RWPE1 (cell line): ENCODE measurements at regions not wholly inside any gene's neighbourhood (a gene's known extent, or its start where the extent isn't known, plus 50 kb on each side); places are given as distances from the start of the nearest gene placed in this dataset.

ENCODE experiments used
- CTCF ChIA-PET: fragments of 350-600 bp; sonication (Branson Sonifier 250); formaldehyde crosslinking; extraction: SDS; loops from one replicate; lab custom pipeline; 2021; lab: Yijun Ruan, JAX
- POLR2A ChIA-PET: fragments of 400-600 bp; formaldehyde crosslinking; extraction: SDS; loops from one replicate; lab custom pipeline; 2020; ENCODE audit warnings: antibody characterized with exemption; ENCODE audit not compliant: low non-redundant PET; lab: Yijun Ruan, JAX
- DNase-seq: peaks from one replicate; pipeline ENCODE4 v3.0.0; 2012; ENCODE audit warnings: low spot score
- H3K27ac ChIP-seq: fragments of 450-650 bp; 2 replicates; pipeline ENCODE4 v1.5.1; 2017
- CTCF ChIP-seq: fragments of 450-650 bp; conservative IDR thresholded peaks from 2 replicates; pipeline ENCODE4 v1.5.1; 2017; ENCODE audit warnings: low read depth, mild to moderate bottlenecking

DNA sequence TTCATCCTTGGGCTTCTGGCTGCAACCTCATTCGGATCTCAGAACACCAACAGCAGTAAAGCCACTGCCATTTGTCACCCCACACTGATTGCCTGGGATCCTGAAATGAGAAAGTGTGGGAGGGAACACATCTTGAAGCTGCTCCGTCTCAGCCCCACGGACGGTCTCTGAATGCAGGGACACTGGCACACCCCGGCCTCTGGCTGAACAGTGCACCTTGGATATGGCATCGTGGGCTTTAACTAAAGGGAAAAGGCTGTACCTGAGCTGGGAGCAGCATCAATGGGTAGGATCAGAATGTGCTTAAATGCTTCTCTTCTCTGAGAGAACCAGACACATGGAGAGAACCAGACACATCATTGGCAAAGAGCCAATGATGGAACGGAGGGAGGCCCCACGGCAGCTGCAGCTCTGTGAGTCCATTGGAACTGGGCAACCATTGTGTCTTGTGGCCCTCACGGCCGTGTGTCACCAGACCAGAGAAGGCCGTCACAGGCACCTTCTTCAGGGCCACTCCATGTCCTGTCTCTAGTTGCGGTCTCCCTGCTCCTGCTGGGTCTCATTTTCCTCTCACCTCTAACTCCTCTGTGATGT lies 193.4 kb upstream of the MYT1L start:
- ChIA-PET CTCF (no interaction called here), POLR2A (no interaction called here)
- TF ChIP-seq CTCF = no peak
- H3K27ac ChIP-seq = no peak overlapping the region
- DNase-seq = no peak

GRCh38 chr2:2523461-2524347 lies 192.6 kb upstream of the MYT1L start:
- H3K27ac ChIP-seq = no peak overlapping the region
- DNase-seq = no peak
- no peak for TF ChIP-seq CTCF
- ChIA-PET CTCF (no interaction called here), POLR2A (no interaction called here)

DNA sequence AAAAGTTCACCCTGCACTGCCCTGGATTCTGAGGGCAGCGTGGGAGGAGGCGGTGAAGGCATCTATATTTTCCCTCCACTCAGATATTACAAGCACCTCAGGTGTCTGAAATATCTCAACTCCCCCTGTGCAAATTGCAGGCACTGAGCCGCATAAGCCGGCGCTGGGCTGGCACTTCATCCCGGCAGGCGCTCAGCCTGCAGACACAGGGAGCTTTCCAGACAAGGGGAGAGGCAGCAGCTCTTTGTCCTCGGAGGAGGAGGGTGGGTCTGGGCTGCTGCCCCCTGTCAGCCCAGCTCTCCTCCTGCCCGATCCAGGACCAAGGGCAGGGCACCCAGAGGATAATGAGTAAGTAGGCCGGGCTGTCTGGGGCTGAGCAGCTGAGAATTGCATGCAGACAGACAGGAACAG lies 189.3 kb upstream of the MYT1L start:
- POLR2A ChIA-PET = no interaction called here
- no peak for TF ChIP-seq CTCF
- CTCF ChIA-PET = no interaction called here
- no peak for DNase-seq
- no peak overlapping the region for H3K27ac ChIP-seq

DNA sequence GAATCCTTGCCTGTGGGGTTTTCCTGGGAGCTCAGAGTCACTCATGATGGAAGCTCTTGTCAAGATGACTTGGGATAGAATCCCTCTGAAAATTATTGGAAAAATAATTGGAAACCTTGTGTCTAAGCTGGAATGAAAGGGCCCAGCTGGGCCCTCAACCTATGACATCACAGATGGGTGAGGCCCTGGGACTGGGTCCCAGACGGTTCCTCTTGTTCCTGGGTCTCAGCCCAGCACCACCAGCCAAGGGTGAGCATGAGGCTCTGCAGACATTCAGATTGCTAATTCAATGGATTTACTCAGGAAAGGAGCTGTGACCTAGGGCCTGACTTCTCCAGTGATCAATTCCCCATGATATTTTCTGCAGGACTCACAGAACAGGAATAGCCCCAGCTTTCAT lies 188.3 kb upstream of the MYT1L start:
- no peak for TF ChIP-seq CTCF
- ChIA-PET POLR2A (no interaction called here), CTCF (interaction anchor here (0.6 kb wide), 1 partner anchor 80 kb away, joined by 3 read pairs; no protein-coding TSS in a partner anchor)
- DNase-seq = no peak
- no peak overlapping the region for H3K27ac ChIP-seq

DNA sequence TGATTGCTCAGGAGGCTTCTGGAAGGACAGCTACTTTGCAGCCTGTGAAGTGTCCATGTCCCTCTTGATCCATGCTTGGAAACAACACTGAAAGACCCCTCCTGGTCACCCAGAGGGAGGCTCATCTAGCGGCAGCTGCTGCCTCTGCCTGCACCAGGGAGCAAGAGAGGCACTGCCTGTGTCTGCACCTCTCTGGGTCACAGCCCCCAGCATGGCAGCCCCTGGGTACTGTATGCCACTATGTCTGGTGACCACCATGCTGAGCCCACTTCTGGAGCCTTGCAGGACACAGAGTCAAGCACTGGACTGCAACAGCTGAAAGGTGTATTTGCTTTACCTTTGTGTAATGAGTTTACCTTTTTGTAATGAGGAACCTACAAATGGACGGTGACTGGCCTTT lies 186.3 kb upstream of the MYT1L start:
- ChIA-PET POLR2A (no interaction called here), CTCF (no interaction called here)
- DNase-seq = no peak
- no peak overlapping the region for H3K27ac ChIP-seq
- no peak for TF ChIP-seq CTCF

- no peak for TF ChIP-seq CTCF
- POLR2A ChIA-PET = no interaction called here
- CTCF ChIA-PET = interaction anchor here (0.6 kb wide), 1 partner anchor 102 kb away, joined by 4 read pairs; no protein-coding TSS in a partner anchor
- no peak overlapping the region for H3K27ac ChIP-seq
- no peak for DNase-seq
These were observed 185.3 kb upstream of the MYT1L start for GRCh38 chr2:2516386-2516785.
